ENCODE measurements at regions not wholly inside any gene's neighbourhood (a gene's known extent, or its start where the extent isn't known, plus 50 kb on each side); places are given as distances from the start of the nearest gene placed in this dataset.

DNA sequence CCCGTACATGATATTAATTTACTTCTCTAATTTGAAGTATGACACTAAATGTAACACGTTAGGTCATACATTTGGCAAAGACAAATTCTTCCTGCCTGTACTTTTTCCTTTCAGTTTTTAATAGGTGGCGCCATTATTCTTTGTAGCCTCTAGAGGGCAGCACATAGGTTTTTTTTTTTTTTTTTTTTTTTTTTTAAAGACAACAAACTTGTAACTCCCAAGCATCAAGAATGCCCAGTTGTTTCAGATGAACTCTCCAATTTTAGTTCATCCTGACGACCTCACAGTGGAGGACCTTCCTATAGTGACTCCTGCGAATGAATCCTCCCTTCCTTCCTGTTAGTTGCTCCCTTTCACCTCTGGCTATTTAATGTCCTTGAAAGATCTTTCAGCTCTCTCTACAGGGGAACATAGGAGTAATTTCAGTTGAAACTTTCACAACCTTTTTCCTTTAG, 139.3 kb upstream of the HDAC9 start:
- 0 to 10% methylated on average over 1 to 2 of the region's 5 CpGs for WGBS, 2 experiments (ENCODE audit: insufficient coverage in 2 of 2)
- no peak overlapping the region for H3K27ac ChIP-seq (ENCODE audit: low read depth, low read length, severe bottlenecking)

DNA sequence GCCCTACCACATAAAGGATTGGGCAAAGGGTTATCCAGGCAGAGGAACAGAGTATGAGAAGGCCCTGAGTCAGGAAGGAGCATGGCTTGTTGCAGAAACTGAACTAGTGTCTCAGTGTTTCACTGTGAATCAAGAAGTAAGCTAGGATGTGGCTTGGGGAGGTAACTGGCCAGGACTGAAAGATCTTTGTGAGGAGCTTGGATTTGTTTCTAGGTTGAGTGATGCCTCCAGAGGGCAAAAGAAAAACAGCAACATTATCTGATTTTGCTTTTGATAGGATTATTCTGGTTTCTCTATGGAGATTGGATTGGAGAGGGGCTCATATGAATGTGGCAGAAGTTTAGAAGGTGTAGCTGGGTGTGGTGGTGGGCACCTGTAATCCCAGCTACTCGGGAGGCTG, 137.9 kb upstream of the HDAC9 start:
- no peak overlapping the region for H3K27ac ChIP-seq (ENCODE audit: low read depth, low read length, severe bottlenecking)
- no peaks in the 10 kb centered on the region for H3K9me3 ChIP-seq (ENCODE audit: control insufficient read depth, low read length)
- 83 to 86% methylated on average over 1 of the region's 1 CpG for WGBS, 2 experiments (ENCODE audit: insufficient coverage in 2 of 2)
- H3K4me1 ChIP-seq (ENCODE audit: control insufficient read depth, insufficient read depth, low read length, poor library complexity, severe bottlenecking): peaks cover 3% of the 10 kb centered on the region
- H3K36me3 ChIP-seq (ENCODE audit: control insufficient read depth, insufficient read depth, low read length): no peaks in the 10 kb centered on the region
- H3K4me3 ChIP-seq (ENCODE audit: extremely low read depth, insufficient read depth, low read length, poor library complexity, severe bottlenecking): no peak overlapping the region

More for the DNA sequence above, 139.3 kb upstream of the HDAC9 start:
- Histone ChIP-seq H3K4me3 (ENCODE audit: extremely low read depth, insufficient read depth, low read length, poor library complexity, severe bottlenecking) (no peak overlapping the region), H3K36me3 (ENCODE audit: control insufficient read depth, insufficient read depth, low read length) (no peaks in the 10 kb centered on the region), H3K9me3 (ENCODE audit: control insufficient read depth, low read length) (no peaks in the 10 kb centered on the region), H3K4me1 (ENCODE audit: control insufficient read depth, insufficient read depth, low read length, poor library complexity, severe bottlenecking) (peaks cover 3% of the 10 kb centered on the region)

DNA sequence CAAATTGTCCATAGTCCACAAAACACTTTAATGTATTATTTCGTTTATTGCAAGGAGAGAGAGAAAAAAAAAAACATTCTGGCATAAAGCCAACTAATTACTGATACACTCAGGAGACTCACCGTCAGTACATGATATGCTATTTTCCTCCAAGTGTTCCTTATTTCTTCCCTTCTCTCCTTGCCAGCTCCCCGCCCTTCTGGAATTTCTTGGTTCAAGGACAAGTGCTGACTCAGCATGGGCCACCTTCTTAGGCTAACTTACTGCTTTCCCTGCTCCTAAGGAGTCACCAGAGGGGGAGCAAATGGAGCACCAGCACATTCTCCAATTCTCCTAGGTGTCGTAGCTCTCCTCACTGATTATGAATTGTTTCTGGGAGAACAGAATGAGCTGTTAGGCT, 133.8 kb upstream of the HDAC9 start:
- no peaks in the 10 kb centered on the region for H3K36me3 ChIP-seq (ENCODE audit: control insufficient read depth, insufficient read depth, low read length)
- H3K4me1 ChIP-seq (ENCODE audit: control insufficient read depth, insufficient read depth, low read length, poor library complexity, severe bottlenecking): no peaks in the 10 kb centered on the region
- no peak overlapping the region for H3K27ac ChIP-seq (ENCODE audit: low read depth, low read length, severe bottlenecking)
- WGBS, 2 experiments (ENCODE audit: insufficient coverage in 2 of 2): 65 to 72% methylated on average over 2 of the region's 4 CpGs
- H3K4me3 ChIP-seq (ENCODE audit: extremely low read depth, insufficient read depth, low read length, poor library complexity, severe bottlenecking): no peak overlapping the region
- H3K9me3 ChIP-seq (ENCODE audit: control insufficient read depth, low read length): no peaks in the 10 kb centered on the region

DNA sequence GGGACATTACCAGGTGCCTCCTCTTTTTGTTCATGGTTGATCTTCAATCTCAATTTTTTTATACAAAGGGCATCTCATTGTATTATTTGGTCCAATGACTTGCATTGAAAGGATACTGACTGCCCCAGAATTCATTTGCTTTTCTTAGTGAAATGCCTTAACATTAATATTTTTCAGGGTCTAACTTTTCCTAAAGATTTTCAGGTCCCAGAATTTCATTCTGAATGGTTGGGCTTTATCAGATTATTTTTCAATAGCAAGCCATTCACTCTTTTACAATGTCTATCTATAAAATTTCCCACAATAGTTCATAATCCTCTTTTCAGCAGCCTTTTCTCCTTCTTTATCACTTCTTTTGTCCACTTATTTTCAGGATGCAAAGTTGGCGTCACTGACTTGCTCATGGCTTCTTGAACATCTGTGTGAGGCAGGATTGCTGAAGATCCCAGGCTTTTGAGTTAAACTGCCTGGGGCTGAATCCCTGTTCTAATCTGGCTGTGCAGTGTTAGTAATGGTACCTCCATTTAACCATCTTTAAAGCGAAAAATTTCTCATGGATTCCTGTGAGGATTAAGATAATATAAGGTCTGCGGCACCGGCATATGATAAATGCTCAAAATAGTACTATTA, 131.7 kb upstream of the HDAC9 start:
- Histone ChIP-seq H3K9me3 (ENCODE audit: control insufficient read depth, low read length) (no peaks in the 10 kb centered on the region), H3K4me1 (ENCODE audit: control insufficient read depth, insufficient read depth, low read length, poor library complexity, severe bottlenecking) (no peaks in the 10 kb centered on the region), H3K36me3 (ENCODE audit: control insufficient read depth, insufficient read depth, low read length) (no peaks in the 10 kb centered on the region), H3K27ac (ENCODE audit: low read depth, low read length, severe bottlenecking) (no peak overlapping the region), H3K4me3 (ENCODE audit: extremely low read depth, insufficient read depth, low read length, poor library complexity, severe bottlenecking) (no peak overlapping the region)
- 86% methylated on average over 1 of the region's 4 CpGs; no CpG with 5 or more reads in 1 of the 2 experiments for WGBS, 2 experiments (ENCODE audit: insufficient coverage in 2 of 2)

DNA sequence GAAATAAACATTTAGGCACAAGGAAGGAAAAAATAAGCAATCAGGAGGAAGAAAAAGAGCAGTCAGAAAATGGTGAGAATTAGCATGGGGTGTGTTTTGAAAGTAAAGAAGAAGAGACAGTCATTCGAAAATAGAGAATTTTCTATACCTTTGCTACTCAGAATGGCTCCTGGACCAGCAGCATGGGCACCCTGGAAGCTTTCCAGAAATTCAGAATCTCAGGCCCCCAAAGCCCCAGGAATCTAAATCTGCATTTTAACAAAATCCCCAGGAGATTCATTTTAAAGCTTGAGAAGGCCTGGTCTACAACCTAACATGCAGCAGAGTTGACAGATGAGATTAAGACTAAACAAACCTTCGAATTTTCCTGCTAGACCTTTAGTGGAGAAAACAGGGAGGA, 131.2 kb upstream of the HDAC9 start:
- Histone ChIP-seq H3K36me3 (ENCODE audit: control insufficient read depth, insufficient read depth, low read length) (no peaks in the 10 kb centered on the region), H3K4me1 (ENCODE audit: control insufficient read depth, insufficient read depth, low read length, poor library complexity, severe bottlenecking) (no peaks in the 10 kb centered on the region), H3K4me3 (ENCODE audit: extremely low read depth, insufficient read depth, low read length, poor library complexity, severe bottlenecking) (no peak overlapping the region), H3K27ac (ENCODE audit: low read depth, low read length, severe bottlenecking) (no peak overlapping the region), H3K9me3 (ENCODE audit: control insufficient read depth, low read length) (no peaks in the 10 kb centered on the region)
- WGBS, 2 experiments (ENCODE audit: insufficient coverage in 2 of 2): 59 to 73% methylated on average over 2 of the region's 2 CpGs

DNA sequence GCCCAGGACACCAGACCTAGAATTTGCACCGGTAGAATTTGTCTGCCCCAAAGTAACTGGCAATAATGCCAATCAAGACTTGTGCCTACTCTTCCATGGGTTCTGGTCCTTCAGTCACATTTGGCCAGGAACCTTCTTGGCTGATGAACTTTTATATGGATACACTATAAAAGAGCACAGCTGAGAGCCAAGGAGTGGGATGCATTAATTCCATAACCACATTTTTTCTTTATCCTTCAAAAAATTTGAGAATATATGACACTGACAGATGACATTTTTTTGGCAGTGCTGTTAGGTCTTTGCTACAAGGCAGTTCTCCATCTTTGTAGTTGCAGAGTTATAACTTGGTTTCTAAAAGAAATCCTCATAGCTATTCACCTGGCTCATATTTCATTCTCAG, 129.2 kb upstream of the HDAC9 start:
- H3K4me1 ChIP-seq (ENCODE audit: control insufficient read depth, insufficient read depth, low read length, poor library complexity, severe bottlenecking): no peaks in the 10 kb centered on the region
- no peak overlapping the region for H3K27ac ChIP-seq (ENCODE audit: low read depth, low read length, severe bottlenecking)
- 100% methylated on average over 1 of the region's 1 CpG for WGBS, 2 experiments (ENCODE audit: insufficient coverage in 2 of 2)
- H3K36me3 ChIP-seq (ENCODE audit: control insufficient read depth, insufficient read depth, low read length): no peaks in the 10 kb centered on the region
- H3K4me3 ChIP-seq (ENCODE audit: extremely low read depth, insufficient read depth, low read length, poor library complexity, severe bottlenecking): no peak overlapping the region
- H3K9me3 ChIP-seq (ENCODE audit: control insufficient read depth, low read length): no peaks in the 10 kb centered on the region

DNA sequence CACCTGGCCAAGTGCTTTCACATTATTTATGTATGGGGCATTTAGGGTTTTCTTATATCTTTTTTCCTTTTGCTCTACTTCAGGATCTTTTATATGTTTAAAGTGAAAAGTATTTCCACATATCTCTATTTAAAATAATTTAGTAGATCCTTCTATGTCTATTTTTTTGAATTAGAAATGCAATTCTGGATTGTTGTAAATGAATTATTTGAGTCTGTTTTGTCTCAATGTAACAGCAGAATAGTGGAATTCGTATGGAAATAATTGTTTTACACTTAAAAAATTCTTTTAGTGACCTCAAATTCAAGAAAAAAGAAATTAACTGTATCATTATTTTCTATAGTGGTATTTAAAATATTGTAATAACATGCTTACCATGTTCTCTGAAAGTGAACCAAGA, 126.5 kb upstream of the HDAC9 start:
- no peaks in the 10 kb centered on the region for H3K9me3 ChIP-seq (ENCODE audit: control insufficient read depth, low read length)
- no CpG with 5 or more reads among the region's 1 CpG for WGBS, 2 experiments (ENCODE audit: insufficient coverage in 2 of 2)

DNA sequence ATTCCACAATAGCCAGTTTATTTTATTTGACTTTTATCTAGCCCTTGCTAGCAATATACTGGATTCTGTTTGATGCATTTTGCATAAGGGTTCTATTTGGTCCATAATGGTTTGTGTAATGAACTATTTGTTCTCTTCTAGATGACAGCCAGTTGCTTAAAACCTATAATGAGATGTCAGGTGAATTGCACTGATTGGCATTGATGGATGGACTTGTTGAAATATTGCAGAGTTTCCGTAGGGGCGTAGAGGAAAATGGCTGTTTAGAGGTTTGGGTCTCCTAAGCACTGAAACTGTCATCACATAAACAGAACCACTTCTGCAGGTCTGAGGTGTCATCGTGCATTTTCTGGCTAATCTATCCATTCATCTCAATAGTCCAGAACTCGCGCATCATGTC, 124.9 kb upstream of the HDAC9 start:
- Histone ChIP-seq H3K9me3 (ENCODE audit: control insufficient read depth, low read length) (no peaks in the 10 kb centered on the region), H3K4me3 (ENCODE audit: extremely low read depth, insufficient read depth, low read length, poor library complexity, severe bottlenecking) (no peak overlapping the region), H3K36me3 (ENCODE audit: control insufficient read depth, insufficient read depth, low read length) (no peaks in the 10 kb centered on the region), H3K4me1 (ENCODE audit: control insufficient read depth, insufficient read depth, low read length, poor library complexity, severe bottlenecking) (no peaks in the 10 kb centered on the region), H3K27ac (ENCODE audit: low read depth, low read length, severe bottlenecking) (no peak overlapping the region)
- WGBS, 2 experiments (ENCODE audit: insufficient coverage in 2 of 2): 95 to 100% methylated on average over 2 to 5 of the region's 5 CpGs

More for the DNA sequence above, 126.5 kb upstream of the HDAC9 start:
- Histone ChIP-seq H3K27ac (ENCODE audit: low read depth, low read length, severe bottlenecking) (no peak overlapping the region), H3K4me1 (ENCODE audit: control insufficient read depth, insufficient read depth, low read length, poor library complexity, severe bottlenecking) (no peaks in the 10 kb centered on the region), H3K36me3 (ENCODE audit: control insufficient read depth, insufficient read depth, low read length) (no peaks in the 10 kb centered on the region), H3K4me3 (ENCODE audit: extremely low read depth, insufficient read depth, low read length, poor library complexity, severe bottlenecking) (no peak overlapping the region)

DNA sequence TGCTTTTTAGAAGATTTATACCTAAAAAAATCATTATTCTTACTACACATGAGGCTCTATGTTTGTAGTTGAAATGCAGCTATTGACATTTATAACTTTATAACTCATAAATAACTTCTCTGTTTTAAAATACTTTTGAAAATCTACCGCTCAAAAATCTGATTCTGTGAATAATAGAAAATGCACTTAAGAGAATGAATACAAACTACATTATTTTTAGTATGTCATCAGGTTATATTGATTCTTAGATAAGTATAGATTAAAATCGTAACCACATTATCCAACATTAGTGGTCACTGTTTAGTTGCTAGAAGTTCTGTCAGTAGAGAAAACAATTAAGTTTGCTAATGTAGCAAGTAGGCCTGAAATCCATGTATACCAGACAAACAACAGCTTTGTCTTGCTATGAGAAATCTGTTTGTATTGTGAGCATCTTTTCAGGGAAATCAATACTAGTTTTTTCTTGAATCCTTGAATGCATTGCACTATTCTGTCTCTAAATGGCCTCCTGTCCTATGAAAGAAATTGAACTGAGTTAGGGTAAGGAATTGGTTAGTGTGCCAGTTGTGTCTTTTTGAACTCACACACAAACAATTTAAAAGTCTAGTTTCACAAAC, 116.5 kb upstream of the HDAC9 start:
- Histone ChIP-seq H3K4me1 (ENCODE audit: control insufficient read depth, insufficient read depth, low read length, poor library complexity, severe bottlenecking) (no peaks in the 10 kb centered on the region), H3K36me3 (ENCODE audit: control insufficient read depth, insufficient read depth, low read length) (no peaks in the 10 kb centered on the region), H3K4me3 (ENCODE audit: extremely low read depth, insufficient read depth, low read length, poor library complexity, severe bottlenecking) (no peak overlapping the region), H3K27ac (ENCODE audit: low read depth, low read length, severe bottlenecking) (no peak overlapping the region), H3K9me3 (ENCODE audit: control insufficient read depth, low read length) (no peaks in the 10 kb centered on the region)
- no CpG with 5 or more reads among the region's 2 CpGs for WGBS, 2 experiments (ENCODE audit: insufficient coverage in 2 of 2)

DNA sequence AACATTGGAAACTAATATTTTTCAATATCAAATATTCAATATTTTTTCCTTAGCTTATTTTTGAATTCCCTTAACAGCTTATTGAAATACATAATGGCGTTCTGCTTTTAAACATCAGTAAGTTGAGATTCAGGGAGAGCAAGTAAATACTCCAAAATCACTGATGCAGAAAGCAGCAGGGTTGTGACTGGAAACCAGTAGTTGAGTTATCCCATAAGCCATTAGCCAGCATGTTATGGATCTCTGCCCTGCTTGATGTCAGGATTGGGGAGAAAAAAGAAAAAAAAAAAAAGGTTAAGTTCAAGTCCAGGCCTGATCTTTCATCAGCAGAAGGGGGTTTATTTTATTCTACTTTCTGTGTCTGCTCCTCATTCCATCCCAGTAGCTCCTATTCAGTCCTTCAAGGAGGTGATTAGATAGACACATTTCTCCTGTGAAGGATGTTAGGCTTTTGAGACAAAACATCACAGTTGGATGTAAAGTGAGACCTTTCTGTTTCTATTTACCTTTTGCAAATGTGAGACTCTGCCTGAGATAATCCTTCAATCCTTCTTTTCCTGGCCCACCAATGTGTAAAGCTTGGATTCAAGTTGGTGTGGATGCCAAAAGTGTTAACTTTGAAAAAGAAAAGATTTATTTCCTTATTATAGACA, 110.9 kb upstream of the HDAC9 start:
- Histone ChIP-seq H3K4me3 (ENCODE audit: extremely low read depth, insufficient read depth, low read length, poor library complexity, severe bottlenecking) (no peak overlapping the region), H3K27ac (ENCODE audit: low read depth, low read length, severe bottlenecking) (no peak overlapping the region), H3K9me3 (ENCODE audit: control insufficient read depth, low read length) (no peaks in the 10 kb centered on the region), H3K36me3 (ENCODE audit: control insufficient read depth, insufficient read depth, low read length) (no peaks in the 10 kb centered on the region), H3K4me1 (ENCODE audit: control insufficient read depth, insufficient read depth, low read length, poor library complexity, severe bottlenecking) (no peaks in the 10 kb centered on the region)
- WGBS, 2 experiments (ENCODE audit: insufficient coverage in 2 of 2): 80 to 100% methylated on average over 1 of the region's 1 CpG

DNA sequence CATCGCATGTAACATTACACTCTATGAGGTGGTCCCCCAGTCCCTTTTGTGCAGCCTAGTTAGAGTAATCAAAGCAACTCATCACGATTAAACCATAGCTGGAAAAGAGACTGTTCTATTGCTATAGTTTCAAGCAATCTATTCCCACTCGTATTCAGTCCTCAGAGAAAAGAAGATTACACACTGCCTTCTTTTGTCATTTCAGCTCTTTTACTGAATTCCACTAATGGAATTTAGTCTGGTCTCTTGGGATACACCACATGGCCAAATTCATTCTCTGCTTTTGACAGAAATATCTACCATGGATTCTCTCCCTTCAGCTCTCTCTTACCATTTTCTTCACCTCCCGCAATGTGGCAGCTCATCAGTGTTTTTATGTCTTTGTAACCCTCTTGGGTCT, 108.9 kb upstream of the HDAC9 start:
- Histone ChIP-seq H3K9me3 (ENCODE audit: control insufficient read depth, low read length) (no peaks in the 10 kb centered on the region), H3K4me3 (ENCODE audit: extremely low read depth, insufficient read depth, low read length, poor library complexity, severe bottlenecking) (no peak overlapping the region), H3K27ac (ENCODE audit: low read depth, low read length, severe bottlenecking) (no peak overlapping the region), H3K36me3 (ENCODE audit: control insufficient read depth, insufficient read depth, low read length) (no peaks in the 10 kb centered on the region), H3K4me1 (ENCODE audit: control insufficient read depth, insufficient read depth, low read length, poor library complexity, severe bottlenecking) (no peaks in the 10 kb centered on the region)
- 88 to 97% methylated on average over 3 to 4 of the region's 4 CpGs for WGBS, 2 experiments (ENCODE audit: insufficient coverage in 2 of 2)

Data from mesodermal cell (in vitro differentiated cells).